OCI-LY3 (cell line): ENCODE measurements at regions not wholly inside any gene's neighbourhood (a gene's known extent, or its start where the extent isn't known, plus 50 kb on each side); places are given as distances from the start of the nearest gene placed in this dataset.

ENCODE experiments used
- EZH2phosphoT487 ChIP-seq: fragments of 200-600 bp; shearing (Covaris generic); IDR thresholded peaks from 2 replicates; pipeline ENCODE4 v1.6.1; 2018; ENCODE audit warnings: antibody characterized with exemption, mixed run types, low read depth
- TF ChIP-seq, protein P1 (sequence below): fragments of 200-600, 300-600 bp; sonication (generic); IDR thresholded peaks from 2 replicates; pipeline ENCODE4 v1.5.1; 2014; ENCODE audit warnings: antibody characterized with exemption, low read length, low read depth

DNA sequence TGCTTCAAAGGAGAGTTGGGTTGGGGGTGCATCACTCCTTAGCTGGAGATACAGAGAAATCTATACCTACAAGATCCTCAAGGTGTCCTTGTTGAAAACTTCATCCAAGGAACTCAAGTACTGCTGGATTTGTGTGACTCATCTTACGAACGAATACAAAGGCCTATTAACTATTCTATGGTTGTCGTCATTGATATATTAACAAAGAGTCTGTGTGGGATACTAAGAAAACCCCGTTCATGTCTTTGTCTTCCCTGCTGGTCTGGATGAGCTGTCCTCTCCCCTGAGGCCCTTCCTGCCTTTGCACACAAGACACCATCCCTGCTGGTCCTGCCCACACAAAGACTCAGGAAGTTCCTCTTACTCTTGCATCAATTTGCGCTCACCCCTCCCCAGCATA is 54.9 kb upstream of the IRF2 start:
- TF ChIP-seq, protein P1, sequence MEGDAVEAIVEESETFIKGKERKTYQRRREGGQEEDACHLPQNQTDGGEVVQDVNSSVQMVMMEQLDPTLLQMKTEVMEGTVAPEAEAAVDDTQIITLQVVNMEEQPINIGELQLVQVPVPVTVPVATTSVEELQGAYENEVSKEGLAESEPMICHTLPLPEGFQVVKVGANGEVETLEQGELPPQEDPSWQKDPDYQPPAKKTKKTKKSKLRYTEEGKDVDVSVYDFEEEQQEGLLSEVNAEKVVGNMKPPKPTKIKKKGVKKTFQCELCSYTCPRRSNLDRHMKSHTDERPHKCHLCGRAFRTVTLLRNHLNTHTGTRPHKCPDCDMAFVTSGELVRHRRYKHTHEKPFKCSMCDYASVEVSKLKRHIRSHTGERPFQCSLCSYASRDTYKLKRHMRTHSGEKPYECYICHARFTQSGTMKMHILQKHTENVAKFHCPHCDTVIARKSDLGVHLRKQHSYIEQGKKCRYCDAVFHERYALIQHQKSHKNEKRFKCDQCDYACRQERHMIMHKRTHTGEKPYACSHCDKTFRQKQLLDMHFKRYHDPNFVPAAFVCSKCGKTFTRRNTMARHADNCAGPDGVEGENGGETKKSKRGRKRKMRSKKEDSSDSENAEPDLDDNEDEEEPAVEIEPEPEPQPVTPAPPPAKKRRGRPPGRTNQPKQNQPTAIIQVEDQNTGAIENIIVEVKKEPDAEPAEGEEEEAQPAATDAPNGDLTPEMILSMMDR: no peak
- no peak for TF ChIP-seq EZH2phosphoT487
